WI38 (cell line): ENCODE measurements at regions not wholly inside any gene's neighbourhood (a gene's known extent, or its start where the extent isn't known, plus 50 kb on each side); places are given as distances from the start of the nearest gene placed in this dataset.

Source experiments
- H3K4me3 ChIP-seq: 2 replicates; pipeline ENCODE4 v1.5.1; 2011; ENCODE audit warnings: low read depth, mild to moderate bottlenecking, control low read depth, low read length
- TF ChIP-seq, protein P1 (sequence below): IDR thresholded peaks from 2 replicates; pipeline ENCODE4 v1.5.1; 2012; ENCODE audit warnings: low read depth, mild to moderate bottlenecking, control low read depth, low read length

- no peak overlapping the region for H3K4me3 ChIP-seq
- TF ChIP-seq, protein P1, sequence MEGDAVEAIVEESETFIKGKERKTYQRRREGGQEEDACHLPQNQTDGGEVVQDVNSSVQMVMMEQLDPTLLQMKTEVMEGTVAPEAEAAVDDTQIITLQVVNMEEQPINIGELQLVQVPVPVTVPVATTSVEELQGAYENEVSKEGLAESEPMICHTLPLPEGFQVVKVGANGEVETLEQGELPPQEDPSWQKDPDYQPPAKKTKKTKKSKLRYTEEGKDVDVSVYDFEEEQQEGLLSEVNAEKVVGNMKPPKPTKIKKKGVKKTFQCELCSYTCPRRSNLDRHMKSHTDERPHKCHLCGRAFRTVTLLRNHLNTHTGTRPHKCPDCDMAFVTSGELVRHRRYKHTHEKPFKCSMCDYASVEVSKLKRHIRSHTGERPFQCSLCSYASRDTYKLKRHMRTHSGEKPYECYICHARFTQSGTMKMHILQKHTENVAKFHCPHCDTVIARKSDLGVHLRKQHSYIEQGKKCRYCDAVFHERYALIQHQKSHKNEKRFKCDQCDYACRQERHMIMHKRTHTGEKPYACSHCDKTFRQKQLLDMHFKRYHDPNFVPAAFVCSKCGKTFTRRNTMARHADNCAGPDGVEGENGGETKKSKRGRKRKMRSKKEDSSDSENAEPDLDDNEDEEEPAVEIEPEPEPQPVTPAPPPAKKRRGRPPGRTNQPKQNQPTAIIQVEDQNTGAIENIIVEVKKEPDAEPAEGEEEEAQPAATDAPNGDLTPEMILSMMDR: no peak
These were observed 223.4 kb upstream of the RPL34 start for GRCh38 chr4:108396900-108397497.

DNA sequence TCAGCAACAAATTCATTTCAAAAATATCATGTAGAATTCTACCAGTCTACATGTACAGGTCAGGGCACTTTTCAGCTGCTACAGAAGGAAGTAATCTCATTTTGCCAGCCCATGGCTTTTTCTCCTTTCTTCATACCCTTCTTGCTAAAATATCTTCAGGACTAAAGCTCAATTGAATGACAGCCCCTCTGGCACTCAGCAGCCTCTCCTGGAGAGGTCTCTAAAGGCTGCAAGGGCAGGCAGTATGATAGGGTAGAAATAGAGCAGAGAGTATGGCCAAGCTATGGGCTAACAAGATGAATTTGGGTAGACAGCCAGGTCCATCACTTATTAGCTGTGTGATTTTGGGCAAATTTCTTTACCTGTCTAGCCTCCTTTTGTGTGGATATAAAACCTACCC, 224.6 kb upstream of the RPL34 start:
- TF ChIP-seq, protein P1: no peak

DNA sequence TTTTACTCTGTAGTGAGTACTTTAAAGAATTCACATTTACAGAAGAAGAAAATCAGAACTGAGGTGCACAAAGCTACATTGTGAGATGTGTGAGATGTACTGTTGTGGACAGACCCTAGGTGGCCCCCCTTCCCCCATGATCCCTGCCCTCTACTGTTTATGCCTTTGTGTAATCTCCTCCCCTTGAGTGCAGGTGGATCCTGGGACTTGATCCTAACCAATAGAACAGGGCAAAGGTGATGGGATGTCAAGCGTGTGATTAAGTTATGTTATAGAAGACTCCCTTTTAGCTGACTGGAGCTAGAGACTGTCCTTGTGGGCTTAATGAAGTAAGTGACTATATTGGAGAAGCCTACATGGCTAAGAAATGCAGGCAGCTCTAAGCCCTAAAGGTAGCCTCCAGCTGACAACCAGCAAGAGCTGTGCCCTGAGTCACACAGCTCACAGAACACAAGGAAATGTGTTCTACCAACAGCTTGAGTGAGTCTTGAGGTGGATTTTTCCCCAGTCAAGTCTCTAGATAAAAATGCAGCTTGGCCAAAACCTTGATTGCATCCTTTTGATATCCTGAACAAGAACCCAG, 225.2 kb upstream of the LEF1 start:
- TF ChIP-seq, protein P1: no peak
- no peak overlapping the region for H3K4me3 ChIP-seq

More for the DNA sequence above, 224.6 kb upstream of the RPL34 start:
- no peak overlapping the region for H3K4me3 ChIP-seq

GRCh38 chr4:108391701-108392455, 223.1 kb upstream of the LEF1 start:
- TF ChIP-seq, protein P1: no peak
- H3K4me3 ChIP-seq: no peak overlapping the region

GRCh38 chr4:108385076-108385475, 216.3 kb upstream of the LEF1 start:
- no peak overlapping the region for H3K4me3 ChIP-seq
- TF ChIP-seq, protein P1: no peak

- TF ChIP-seq, protein P1: no peak
- no peak overlapping the region for H3K4me3 ChIP-seq
These were observed 215.8 kb upstream of the LEF1 start for GRCh38 chr4:108384544-108384943.

- no peak overlapping the region for H3K4me3 ChIP-seq
- TF ChIP-seq, protein P1: no peak
These were observed 214.4 kb upstream of the LEF1 start for GRCh38 chr4:108383157-108383556.
